ENCODE measurements at regions not wholly inside any gene's neighbourhood (a gene's known extent, or its start where the extent isn't known, plus 50 kb on each side); places are given as distances from the start of the nearest gene placed in this dataset.

- no CpG with 5 or more reads among the region's 4 CpGs for WGBS, 2 experiments (ENCODE audit: extremely low coverage in 2 of 2, insufficient read length in 1 of 2)
- no peak overlapping the region for H2AK9ac ChIP-seq (replicated peaks; ENCODE audit: low read depth, low read length, poor library complexity)
- no peaks in the 10 kb centered on the region for H3K9me3 ChIP-seq (ENCODE audit: control insufficient read depth, insufficient read depth, low read length)
- H4K91ac ChIP-seq (ENCODE audit: insufficient read depth, low read depth, low read length), result no peak overlapping the region
- no peak overlapping the region for H2BK20ac ChIP-seq (ENCODE audit: low read depth, low read length)
- H3K9me1 ChIP-seq (ENCODE audit: insufficient read depth, low read length), result no peaks in the 10 kb centered on the region
- H2BK120ac ChIP-seq (ENCODE audit: low read depth, low read length), result no peak overlapping the region
- intact Hi-C loops (cut with micrococcal nuclease) (no loop called here), dilution Hi-C loops (cut with HindIII; ENCODE audit: low sequenced_read_pairs, unreplicated experiment) (no loop called here), in situ Hi-C loops (cut with MboI; ENCODE audit: low sequenced_read_pairs) (no loop called here)
- POLR2A ChIA-PET (ENCODE audit: unreplicated experiment), result no interaction called here
- H3K4me2 ChIP-seq (ENCODE audit: low read depth, low read length), result no peak overlapping the region
- no peak overlapping the region for H3K56ac ChIP-seq (ENCODE audit: extremely low read depth, insufficient read depth, low read length)
- CTCF ChIA-PET, result no interaction called here
- H3K23ac ChIP-seq (ENCODE audit: low read depth, low read length), result no peak overlapping the region
- H3K9ac ChIP-seq (ENCODE audit: low read depth, low read length), result no peak overlapping the region
- no peak overlapping the region for H2AFZ ChIP-seq (replicated peaks; ENCODE audit: low read length, poor library complexity)
- no peak for DNase-seq
- H3K14ac ChIP-seq (replicated peaks; ENCODE audit: low read depth, low read length), result no peak overlapping the region
- no peak for ATAC-seq (ENCODE audit: low read depth)
- TF ChIP-seq, protein P1, sequence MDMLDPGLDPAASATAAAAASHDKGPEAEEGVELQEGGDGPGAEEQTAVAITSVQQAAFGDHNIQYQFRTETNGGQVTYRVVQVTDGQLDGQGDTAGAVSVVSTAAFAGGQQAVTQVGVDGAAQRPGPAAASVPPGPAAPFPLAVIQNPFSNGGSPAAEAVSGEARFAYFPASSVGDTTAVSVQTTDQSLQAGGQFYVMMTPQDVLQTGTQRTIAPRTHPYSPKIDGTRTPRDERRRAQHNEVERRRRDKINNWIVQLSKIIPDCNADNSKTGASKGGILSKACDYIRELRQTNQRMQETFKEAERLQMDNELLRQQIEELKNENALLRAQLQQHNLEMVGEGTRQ (IDR thresholded peaks at IDR 0.05; ENCODE audit: low read depth, low read length), result no peak
- TF ChIP-seq MAFK (IDR thresholded peaks at IDR 0.05; ENCODE audit: low read depth, low read length) (no peak), BHLHE40 (IDR thresholded peaks at IDR 0.05; ENCODE audit: low read depth, low read length) (no peak), CEBPB (IDR thresholded peaks at IDR 0.05; ENCODE audit: low read depth, low read length) (no peak), MXI1 (IDR thresholded peaks at IDR 0.05; ENCODE audit: borderline replicate concordance, low read depth, low read length) (no peak), RFX5 (IDR thresholded peaks at IDR 0.05; ENCODE audit: low read depth, low read length) (no peak), NFE2L2 (IDR thresholded peaks at IDR 0.05; ENCODE audit: low read depth, low read length) (no peak), POLR2A (IDR thresholded peaks at IDR 0.05; ENCODE audit: low read depth, low read length) (no peak), FOS (IDR thresholded peaks at IDR 0.05; ENCODE audit: low read depth, low read length) (no peak), CTCF (conservative IDR thresholded peaks at IDR 0.05; ENCODE audit: low read depth, low read length) (no peak)
- TF ChIP-seq, protein P2, sequence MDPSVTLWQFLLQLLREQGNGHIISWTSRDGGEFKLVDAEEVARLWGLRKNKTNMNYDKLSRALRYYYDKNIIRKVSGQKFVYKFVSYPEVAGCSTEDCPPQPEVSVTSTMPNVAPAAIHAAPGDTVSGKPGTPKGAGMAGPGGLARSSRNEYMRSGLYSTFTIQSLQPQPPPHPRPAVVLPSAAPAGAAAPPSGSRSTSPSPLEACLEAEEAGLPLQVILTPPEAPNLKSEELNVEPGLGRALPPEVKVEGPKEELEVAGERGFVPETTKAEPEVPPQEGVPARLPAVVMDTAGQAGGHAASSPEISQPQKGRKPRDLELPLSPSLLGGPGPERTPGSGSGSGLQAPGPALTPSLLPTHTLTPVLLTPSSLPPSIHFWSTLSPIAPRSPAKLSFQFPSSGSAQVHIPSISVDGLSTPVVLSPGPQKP (IDR thresholded peaks at IDR 0.05; ENCODE audit: borderline replicate concordance, low read depth, low read length), result no peak
- no peaks in the 10 kb centered on the region for H4K20me1 ChIP-seq (ENCODE audit: insufficient read depth, low read length)
- H3K4me1 ChIP-seq (ENCODE audit: control insufficient read depth, insufficient read depth, low read length), result no peaks in the 10 kb centered on the region
- H2BK15ac ChIP-seq (ENCODE audit: low read depth, low read length), result no peak overlapping the region
- no peak overlapping the region for H2BK5ac ChIP-seq (ENCODE audit: low read depth, low read length, poor library complexity, severe bottlenecking)
- no peak overlapping the region for H4K5ac ChIP-seq (ENCODE audit: low read depth, low read length)
- no peak overlapping the region for H4K8ac ChIP-seq (ENCODE audit: low read depth in 2 of 2, low read length in 2 of 2)
- no peaks in the 10 kb centered on the region for H3K27me3 ChIP-seq (ENCODE audit: control insufficient read depth, insufficient read depth, low read length)
- BruUV-seq (replicated peaks), result no TSS peak
- H3K79me1 ChIP-seq (ENCODE audit: low read depth in 1 of 2, low read length in 2 of 2), result no peaks in the 10 kb centered on the region
- H3K27ac ChIP-seq (ENCODE audit: insufficient read depth, low read length), result no peak overlapping the region
- H2AK5ac ChIP-seq (ENCODE audit: low read depth, low read length), result no peak overlapping the region
- no peak overlapping the region for H3K4ac ChIP-seq (ENCODE audit: low read depth, low read length)
- H3K18ac ChIP-seq (ENCODE audit: low read depth, low read length), result no peak overlapping the region
- no peak overlapping the region for H3K4me3 ChIP-seq (ENCODE audit: insufficient read depth, low read depth, low read length)
- H3K36me3 ChIP-seq (ENCODE audit: control insufficient read depth, insufficient read depth, low read length), result no peaks in the 10 kb centered on the region
Measured at GRCh38 chr7:15747712-15748111, 61.2 kb upstream of the MEOX2 start.
